ENCODE measurements at regions not wholly inside any gene's neighbourhood (a gene's known extent, or its start where the extent isn't known, plus 50 kb on each side); places are given as distances from the start of the nearest gene placed in this dataset.

- TF ChIP-seq, protein P1, sequence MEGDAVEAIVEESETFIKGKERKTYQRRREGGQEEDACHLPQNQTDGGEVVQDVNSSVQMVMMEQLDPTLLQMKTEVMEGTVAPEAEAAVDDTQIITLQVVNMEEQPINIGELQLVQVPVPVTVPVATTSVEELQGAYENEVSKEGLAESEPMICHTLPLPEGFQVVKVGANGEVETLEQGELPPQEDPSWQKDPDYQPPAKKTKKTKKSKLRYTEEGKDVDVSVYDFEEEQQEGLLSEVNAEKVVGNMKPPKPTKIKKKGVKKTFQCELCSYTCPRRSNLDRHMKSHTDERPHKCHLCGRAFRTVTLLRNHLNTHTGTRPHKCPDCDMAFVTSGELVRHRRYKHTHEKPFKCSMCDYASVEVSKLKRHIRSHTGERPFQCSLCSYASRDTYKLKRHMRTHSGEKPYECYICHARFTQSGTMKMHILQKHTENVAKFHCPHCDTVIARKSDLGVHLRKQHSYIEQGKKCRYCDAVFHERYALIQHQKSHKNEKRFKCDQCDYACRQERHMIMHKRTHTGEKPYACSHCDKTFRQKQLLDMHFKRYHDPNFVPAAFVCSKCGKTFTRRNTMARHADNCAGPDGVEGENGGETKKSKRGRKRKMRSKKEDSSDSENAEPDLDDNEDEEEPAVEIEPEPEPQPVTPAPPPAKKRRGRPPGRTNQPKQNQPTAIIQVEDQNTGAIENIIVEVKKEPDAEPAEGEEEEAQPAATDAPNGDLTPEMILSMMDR (IDR thresholded peaks at IDR 0.05), result no peak
- TF ChIP-seq POLR2A (IDR thresholded peaks at IDR 0.05), result no peak
These were observed 1116.2 kb downstream of the DIAPH3 start for GRCh38 chr13:59047546-59047945.

Data from prostate gland (tissue), 2 donors.